ENCODE measurements at regions not wholly inside any gene's neighbourhood (a gene's known extent, or its start where the extent isn't known, plus 50 kb on each side); places are given as distances from the start of the nearest gene placed in this dataset.
"Not testable (repeated sequence)": the region's sequence is repeated elsewhere in the genome, so short reads cannot be mapped to it uniquely, and the experiment has no call there.

- DNase-seq (ENCODE audit: low read depth in 2 of 2): not testable (repeated sequence)
These were observed 52.2 kb downstream of the ACTRT1 start for GRCh38 chrX:128000033-128000432.

- DNase-seq (ENCODE audit: low read depth in 2 of 2): no peak
These were observed 88.5 kb downstream of the ACTRT1 start for GRCh38 chrX:127963696-127964095.

GRCh38 chrX:127947450-127947849 is 104.8 kb downstream of the ACTRT1 start:
- DNase-seq (ENCODE audit: low read depth in 2 of 2): no peak

GRCh38 chrX:127943571-127943970 is 108.6 kb downstream of the ACTRT1 start:
- peak in 1 of 2 donors; percentile 48 for DNase-seq (ENCODE audit: low read depth in 2 of 2)

- DNase-seq (ENCODE audit: low read depth in 2 of 2): no peak
These were observed 143.8 kb downstream of the ACTRT1 start for GRCh38 chrX:127908384-127908783.

GRCh38 chrX:127888767-127889166 is 163.4 kb downstream of the ACTRT1 start:
- DNase-seq (ENCODE audit: low read depth in 2 of 2): no peak

GRCh38 chrX:127884921-127885320 is 167.3 kb downstream of the ACTRT1 start:
- DNase-seq (ENCODE audit: low read depth in 2 of 2): no peak

- DNase-seq (ENCODE audit: low read depth in 2 of 2): peak in 1 of 2 donors; percentile 55
These were observed 172.6 kb downstream of the ACTRT1 start for GRCh38 chrX:127879585-127879984.

- DNase-seq (ENCODE audit: low read depth in 2 of 2): peak in 1 of 2 donors; percentile 50
These were observed 174.9 kb downstream of the ACTRT1 start for GRCh38 chrX:127877318-127877717.

GRCh38 chrX:127873637-127874036 is 178.6 kb downstream of the ACTRT1 start:
- no peak for DNase-seq (ENCODE audit: low read depth in 2 of 2)

GRCh38 chrX:127866857-127867256 is 185.3 kb downstream of the ACTRT1 start:
- DNase-seq (ENCODE audit: low read depth in 2 of 2): not testable (repeated sequence)

GRCh38 chrX:127861611-127862010 is 190.6 kb downstream of the ACTRT1 start:
- DNase-seq (ENCODE audit: low read depth in 2 of 2): no peak
